Activated CD4-positive, alpha-beta memory T cell treated with anti-CD3 and anti-CD28 coated beads, Interleukin-2, amount 10 ng/mL, durations not matched to agents 7 days and 5 days (primary cell): ENCODE measurements at regions not wholly inside any gene's neighbourhood (a gene's known extent, or its start where the extent isn't known, plus 50 kb on each side); places are given as distances from the start of the nearest gene placed in this dataset.
"Not testable (repeated sequence)": the region's sequence is repeated elsewhere in the genome, so short reads cannot be mapped to it uniquely, and the experiment has no call there.

ENCODE experiments used
- CTCF ChIA-PET: fragments of 350-600 bp; sonication (Branson Sonifier 250); formaldehyde crosslinking; loops from one replicate; lab custom pipeline; 2021; ENCODE audit warnings: antibody characterized with exemption, inconsistent platforms; lab: Charles Lee
- POLR2A ChIA-PET: fragments of 350-600 bp; sonication (Branson Sonifier 250); formaldehyde crosslinking; loops from one replicate; lab custom pipeline; 2021; ENCODE audit warnings: antibody characterized with exemption; lab: Charles Lee
- DNase-seq: peaks from one replicate; pipeline ENCODE4 v3.0.0-alpha.2; 2020
- H3K27ac Mint-ChIP-seq: one replicate; pipeline ENCODE4 v1.8.0; 2021; ENCODE audit warnings: mild to moderate bottlenecking, mixed read lengths
- H3K27me3 Mint-ChIP-seq: one replicate; pipeline ENCODE4 v1.8.0; 2021; ENCODE audit warnings: mixed read lengths
- H3K36me3 Mint-ChIP-seq: one replicate; pipeline ENCODE4 v1.8.0; 2021; ENCODE audit warnings: low read depth, mixed read lengths
- H3K4me1 Mint-ChIP-seq: one replicate; pipeline ENCODE4 v1.8.0; 2021; ENCODE audit warnings: mixed read lengths
- H3K4me3 Mint-ChIP-seq: one replicate; pipeline ENCODE4 v1.8.0; 2021; ENCODE audit warnings: mild to moderate bottlenecking, mixed read lengths
- H3K9me3 Mint-ChIP-seq: one replicate; pipeline ENCODE4 v1.8.0; 2021; ENCODE audit warnings: mixed read lengths

DNA sequence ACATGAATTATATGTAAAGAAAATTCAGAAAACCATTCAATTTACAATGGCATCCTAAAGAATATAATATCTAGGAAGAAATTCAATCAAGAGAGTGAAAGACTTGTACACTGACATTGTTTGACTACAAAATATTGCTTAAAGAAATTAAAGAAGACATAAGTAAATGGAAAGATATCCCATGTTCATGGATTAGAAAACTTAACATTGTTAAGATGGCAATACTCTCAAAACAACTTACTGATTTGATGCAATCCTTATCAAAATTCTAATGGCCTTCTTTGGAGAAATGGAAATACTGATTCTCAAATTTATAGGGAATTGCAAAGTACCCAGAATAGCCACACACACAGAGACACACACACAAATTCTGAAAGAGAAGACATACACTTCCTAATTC, 298.3 kb upstream of the EXOC2 start:
- Mint-ChIP-seq H3K4me1 (no peaks in the 10 kb centered on the region), H3K27ac (no peak overlapping the region), H3K36me3 (no peaks in the 10 kb centered on the region), H3K9me3 (no peaks in the 10 kb centered on the region), H3K4me3 (no peak overlapping the region), H3K27me3 (peaks cover 13% of the 10 kb centered on the region)
- ChIA-PET POLR2A (no interaction called here), CTCF (no interaction called here)
- DNase-seq: no peak

DNA sequence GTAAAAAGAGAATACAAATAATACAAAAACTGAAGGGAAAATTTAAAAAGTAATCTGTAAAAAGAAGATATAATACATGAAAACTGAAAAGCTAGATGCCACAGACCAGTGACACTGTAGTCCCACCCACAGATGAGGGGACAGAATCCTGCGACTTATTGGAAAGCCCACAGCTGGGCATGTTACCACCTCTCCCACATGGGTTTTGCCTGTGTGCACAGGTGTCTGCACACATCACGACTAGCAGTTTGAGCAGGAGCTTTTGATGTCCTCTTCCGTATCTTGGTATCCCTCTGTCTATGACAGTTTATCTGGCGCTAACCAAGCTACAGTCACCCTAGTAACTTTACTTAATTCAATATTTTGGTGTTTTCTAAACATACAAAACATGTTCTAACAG, 291.1 kb upstream of the EXOC2 start:
- Mint-ChIP-seq H3K27me3 (peaks cover 10% of the 10 kb centered on the region), H3K9me3 (no peaks in the 10 kb centered on the region), H3K4me3 (no peak overlapping the region), H3K27ac (no peak overlapping the region), H3K36me3 (no peaks in the 10 kb centered on the region), H3K4me1 (no peaks in the 10 kb centered on the region)
- CTCF ChIA-PET: no interaction called here
- POLR2A ChIA-PET: no interaction called here
- DNase-seq: no peak

DNA sequence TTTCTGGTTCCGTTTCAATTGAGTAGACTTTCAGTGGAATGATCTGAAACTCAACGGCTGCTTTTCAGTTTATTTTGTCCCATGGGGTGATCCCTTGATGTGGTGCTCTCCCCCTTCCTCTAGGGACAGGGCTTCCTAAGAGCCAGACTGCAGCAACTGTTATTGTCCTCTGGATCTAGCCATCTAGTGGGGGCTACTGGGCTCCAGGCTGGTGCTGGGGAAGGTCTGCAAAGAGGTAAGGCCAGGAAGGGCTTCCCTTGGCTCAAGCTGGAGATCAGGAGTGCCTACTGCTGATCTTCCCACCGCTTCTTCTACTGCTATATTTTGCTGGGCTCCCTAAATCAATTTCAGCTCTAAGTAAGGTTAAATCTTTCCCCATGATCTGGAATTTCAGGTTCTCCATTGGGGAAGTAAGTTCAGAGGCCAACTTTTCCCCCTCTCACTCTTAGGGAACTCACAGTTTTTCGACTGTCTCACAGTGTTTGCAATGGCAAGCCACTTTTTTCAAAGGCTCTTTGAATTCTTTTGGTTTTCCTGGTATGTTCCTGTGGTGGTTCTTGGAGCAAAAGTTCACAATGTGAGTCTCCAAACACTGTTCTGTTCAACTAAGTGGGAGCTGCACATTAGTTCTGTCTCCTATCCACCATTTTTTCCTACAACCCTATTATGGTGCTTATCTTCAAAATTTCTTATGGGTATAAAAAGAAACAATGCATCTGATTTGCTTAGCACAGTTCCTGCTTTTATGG, 286.2 kb upstream of the EXOC2 start:
- no peak for DNase-seq
- H3K4me1 Mint-ChIP-seq: no peaks in the 10 kb centered on the region
- CTCF ChIA-PET: no interaction called here

DNA sequence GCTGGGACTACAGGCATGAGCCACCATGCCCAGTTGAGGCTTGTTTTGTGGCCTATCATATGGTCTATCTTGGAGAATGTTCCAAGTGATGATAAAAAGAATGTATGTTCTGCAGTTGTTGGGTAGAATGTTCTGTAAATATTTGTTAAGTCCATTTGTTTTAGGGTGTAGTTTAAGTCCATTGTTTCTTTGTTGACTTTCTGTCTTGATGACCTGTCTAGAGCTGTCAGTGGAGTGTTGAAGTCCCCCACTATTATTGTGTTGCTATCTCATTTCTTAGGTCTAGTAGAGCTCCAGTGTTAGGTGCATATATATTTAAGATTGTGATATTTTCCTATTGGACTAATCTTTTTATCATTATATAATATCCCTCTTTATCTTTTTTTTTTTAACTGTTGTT, 284.3 kb upstream of the EXOC2 start:
- POLR2A ChIA-PET, CTCF ChIA-PET, H3K4me3 Mint-ChIP-seq, H3K36me3 Mint-ChIP-seq, H3K27ac Mint-ChIP-seq, H3K9me3 Mint-ChIP-seq, DNase-seq, H3K4me1 Mint-ChIP-seq: not testable (repeated sequence)
- H3K27me3 Mint-ChIP-seq: peaks cover 17% of the 10 kb centered on the region

More for the DNA sequence above, 286.2 kb upstream of the EXOC2 start:
- no peak overlapping the region for H3K4me3 Mint-ChIP-seq
- H3K9me3 Mint-ChIP-seq: peaks cover 3% of the 10 kb centered on the region
- no peak overlapping the region for H3K27ac Mint-ChIP-seq
- H3K27me3 Mint-ChIP-seq: peaks cover 17% of the 10 kb centered on the region
- H3K36me3 Mint-ChIP-seq: no peaks in the 10 kb centered on the region
- POLR2A ChIA-PET: no interaction called here

DNA sequence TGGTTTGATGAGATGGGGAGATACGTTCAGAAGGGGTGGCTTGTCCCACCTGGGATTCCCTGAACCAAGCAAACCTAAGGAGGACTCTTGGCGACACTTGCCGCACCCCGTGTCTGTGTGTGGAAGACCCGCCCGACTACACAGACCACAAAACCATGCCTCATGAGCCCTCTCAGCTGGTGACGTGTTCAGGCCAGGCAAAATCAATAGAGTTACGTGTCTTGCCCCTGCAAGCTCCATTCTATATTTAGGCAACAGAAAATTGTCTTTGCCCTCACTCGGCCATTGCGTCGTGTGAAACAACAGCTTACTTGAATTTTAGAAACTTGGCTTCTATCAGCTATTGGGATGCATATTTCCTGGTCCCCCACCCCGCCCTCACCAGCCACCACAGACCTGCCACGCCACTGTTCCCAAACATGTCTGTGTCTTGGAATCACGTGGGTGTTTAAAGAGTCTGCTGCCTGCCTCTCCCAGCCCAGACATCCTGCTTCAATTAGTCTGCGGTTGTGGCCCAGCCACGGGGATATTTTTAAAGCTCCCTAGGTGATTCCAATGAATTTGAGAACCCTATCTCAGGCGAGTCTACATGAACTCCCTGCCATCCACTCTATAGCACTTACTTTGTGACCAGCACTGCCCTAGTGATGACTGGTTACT, 279.2 kb upstream of the EXOC2 start:
- no peak overlapping the region for H3K27ac Mint-ChIP-seq
- H3K27me3 Mint-ChIP-seq: peaks cover 6% of the 10 kb centered on the region
- no peaks in the 10 kb centered on the region for H3K4me1 Mint-ChIP-seq
- H3K4me3 Mint-ChIP-seq: no peak overlapping the region
- no peaks in the 10 kb centered on the region for H3K36me3 Mint-ChIP-seq
- ChIA-PET CTCF (no interaction called here), POLR2A (no interaction called here)
- peaks cover 3% of the 10 kb centered on the region for H3K9me3 Mint-ChIP-seq
- DNase-seq: no peak

DNA sequence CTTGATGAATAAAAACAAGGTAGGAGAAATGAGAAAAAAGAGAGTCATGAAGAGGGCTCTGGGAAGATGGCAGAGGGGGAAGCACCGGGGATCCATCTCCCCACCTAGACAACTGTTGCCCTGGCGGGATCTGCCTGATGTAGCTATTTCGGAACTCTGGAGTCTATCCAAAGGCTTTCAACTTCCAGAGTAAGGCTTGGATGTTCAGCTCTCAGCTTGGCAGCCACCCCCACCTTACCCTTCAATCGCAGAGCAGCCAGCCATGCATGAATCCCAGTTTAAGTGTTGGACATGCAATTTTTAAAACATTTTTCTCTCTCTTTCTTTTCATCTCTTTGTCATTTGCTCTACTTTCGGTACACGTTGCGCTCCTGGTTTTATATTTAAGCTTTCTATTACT, 275.9 kb upstream of the EXOC2 start:
- H3K36me3 Mint-ChIP-seq: no peaks in the 10 kb centered on the region
- H3K27ac Mint-ChIP-seq: no peak overlapping the region
- no peaks in the 10 kb centered on the region for H3K9me3 Mint-ChIP-seq
- H3K4me3 Mint-ChIP-seq: no peak overlapping the region
- CTCF ChIA-PET: no interaction called here
- H3K4me1 Mint-ChIP-seq: no peaks in the 10 kb centered on the region
- peaks cover 7% of the 10 kb centered on the region for H3K27me3 Mint-ChIP-seq
- POLR2A ChIA-PET: no interaction called here
- DNase-seq: no peak

DNA sequence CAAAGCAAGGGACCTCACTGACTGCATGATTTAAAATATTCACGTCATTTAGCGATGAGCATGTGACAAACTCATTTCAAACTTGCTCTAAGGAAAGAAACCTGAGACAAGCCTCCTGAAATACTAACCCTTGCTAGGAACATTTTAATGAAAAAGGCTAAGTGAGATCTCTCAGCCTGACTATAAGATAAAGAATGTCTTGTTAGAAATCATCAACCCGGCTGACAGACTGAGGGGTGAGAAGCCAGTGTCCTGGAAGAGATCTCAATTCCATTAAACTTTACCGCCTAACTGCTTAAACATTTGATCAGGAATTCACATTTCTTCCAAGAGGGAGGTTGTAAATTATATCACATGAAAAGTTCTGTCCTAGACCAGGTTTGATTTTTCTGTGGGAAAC, 274.8 kb upstream of the EXOC2 start:
- Mint-ChIP-seq H3K27me3 (peaks cover 12% of the 10 kb centered on the region), H3K36me3 (no peaks in the 10 kb centered on the region), H3K27ac (no peak overlapping the region), H3K4me1 (no peaks in the 10 kb centered on the region), H3K9me3 (no peaks in the 10 kb centered on the region), H3K4me3 (no peak overlapping the region)
- ChIA-PET CTCF (no interaction called here), POLR2A (no interaction called here)
- no peak for DNase-seq

DNA sequence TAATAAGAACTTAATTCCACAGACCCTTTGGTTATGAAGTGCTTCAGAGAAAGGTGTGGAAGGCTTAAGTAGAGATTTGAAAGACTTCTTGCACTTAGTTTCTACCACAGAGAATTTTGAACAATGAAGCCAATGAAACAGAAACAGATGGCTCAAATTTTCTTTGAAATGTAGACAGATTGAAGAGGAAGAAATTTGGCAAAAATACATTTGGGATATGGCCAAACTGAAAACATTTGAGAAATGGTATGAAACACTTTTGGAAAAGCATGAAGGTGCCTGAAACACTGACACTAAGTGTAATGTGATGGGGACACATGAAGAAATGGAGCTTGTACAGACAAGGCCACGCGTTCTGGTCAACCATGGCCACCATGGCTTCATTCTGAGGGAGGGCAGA, 272.4 kb upstream of the EXOC2 start:
- DNase-seq: no peak
- CTCF ChIA-PET: no interaction called here
- Mint-ChIP-seq H3K27me3 (peaks cover 18% of the 10 kb centered on the region), H3K36me3 (no peaks in the 10 kb centered on the region), H3K4me1 (no peaks in the 10 kb centered on the region), H3K4me3 (no peak overlapping the region), H3K9me3 (no peaks in the 10 kb centered on the region), H3K27ac (no peak overlapping the region)
- POLR2A ChIA-PET: no interaction called here

DNA sequence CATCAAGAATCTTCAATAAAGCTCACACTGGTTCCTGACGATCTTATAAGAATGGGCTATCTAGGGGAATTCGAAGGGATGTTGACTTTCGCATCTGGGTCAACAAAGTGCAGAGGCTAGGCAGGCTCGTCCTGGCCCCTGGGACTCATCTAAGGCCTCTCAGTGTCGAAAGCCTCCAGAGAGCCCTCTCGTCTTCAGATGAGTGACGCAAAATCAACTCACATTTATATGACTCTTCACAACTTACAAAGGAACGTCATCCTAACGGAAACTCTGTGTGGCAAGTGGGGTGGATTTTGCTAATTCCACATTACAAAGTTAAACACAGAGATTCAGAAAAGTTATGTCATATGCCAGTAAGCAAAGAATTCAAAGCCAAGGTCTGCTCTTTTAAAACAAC, 270.5 kb upstream of the EXOC2 start:
- POLR2A ChIA-PET: no interaction called here
- CTCF ChIA-PET: no interaction called here
- peaks cover 20% of the 10 kb centered on the region for H3K27me3 Mint-ChIP-seq
- H3K36me3 Mint-ChIP-seq: no peaks in the 10 kb centered on the region
- no peaks in the 10 kb centered on the region for H3K4me1 Mint-ChIP-seq
- no peak overlapping the region for H3K4me3 Mint-ChIP-seq
- H3K27ac Mint-ChIP-seq: no peak overlapping the region
- no peak for DNase-seq
- H3K9me3 Mint-ChIP-seq: no peaks in the 10 kb centered on the region

DNA sequence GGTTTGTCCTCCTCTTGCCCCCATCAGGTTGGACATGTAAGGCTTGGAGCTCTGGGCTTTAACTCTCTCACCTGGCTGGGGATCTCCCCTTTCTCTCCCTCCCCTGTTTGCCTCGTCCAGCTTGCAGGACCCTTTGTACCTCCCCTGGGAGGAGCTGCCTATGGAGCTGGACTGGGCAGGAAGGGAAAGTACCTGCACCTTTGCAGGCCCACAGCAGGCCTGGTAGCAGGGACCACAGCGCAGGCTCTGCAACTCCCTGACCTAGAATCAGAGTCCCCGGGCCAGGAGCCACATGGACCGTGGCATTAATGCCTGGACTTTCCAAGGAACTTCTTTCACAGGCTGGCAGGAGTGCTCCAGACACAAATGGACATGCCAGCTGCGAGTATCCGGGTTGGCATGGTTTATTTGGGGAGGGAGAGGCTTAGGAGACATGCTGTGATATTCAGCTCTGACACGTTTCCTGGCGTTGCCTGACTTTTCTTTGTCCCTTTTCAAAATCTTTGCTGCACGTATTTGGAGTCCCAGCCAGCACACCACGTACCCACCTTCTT, 268.5 kb upstream of the EXOC2 start:
- Mint-ChIP-seq H3K27ac (no peak overlapping the region), H3K36me3 (no peaks in the 10 kb centered on the region), H3K27me3 (peaks cover 24% of the 10 kb centered on the region), H3K9me3 (no peaks in the 10 kb centered on the region), H3K4me3 (no peak overlapping the region), H3K4me1 (no peaks in the 10 kb centered on the region)
- DNase-seq: no peak
- ChIA-PET POLR2A (no interaction called here), CTCF (no interaction called here)

DNA sequence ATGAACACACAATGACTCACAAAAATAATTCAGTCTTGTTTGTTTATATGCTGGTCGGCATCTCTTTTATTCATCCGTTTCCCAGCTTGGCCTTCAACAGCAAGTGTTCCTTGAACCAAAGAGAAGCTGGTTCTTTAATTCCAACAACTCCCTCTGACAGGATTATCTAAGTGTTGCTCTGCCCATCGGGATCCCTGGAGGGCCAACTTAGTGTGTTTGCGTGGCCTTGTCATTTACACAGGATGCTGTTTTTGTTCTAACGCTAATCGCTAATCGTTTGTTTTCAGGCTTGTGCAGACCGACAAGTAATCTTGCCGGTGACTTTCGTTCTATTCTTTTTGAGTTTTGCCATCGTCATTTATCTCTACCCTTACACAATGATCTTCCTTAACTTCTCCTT, 267.4 kb upstream of the EXOC2 start:
- ChIA-PET POLR2A (no interaction called here), CTCF (no interaction called here)
- Mint-ChIP-seq H3K4me1 (no peaks in the 10 kb centered on the region), H3K4me3 (no peak overlapping the region), H3K27me3 (peaks cover 18% of the 10 kb centered on the region), H3K36me3 (no peaks in the 10 kb centered on the region), H3K9me3 (no peaks in the 10 kb centered on the region), H3K27ac (no peak overlapping the region)
- no peak for DNase-seq

DNA sequence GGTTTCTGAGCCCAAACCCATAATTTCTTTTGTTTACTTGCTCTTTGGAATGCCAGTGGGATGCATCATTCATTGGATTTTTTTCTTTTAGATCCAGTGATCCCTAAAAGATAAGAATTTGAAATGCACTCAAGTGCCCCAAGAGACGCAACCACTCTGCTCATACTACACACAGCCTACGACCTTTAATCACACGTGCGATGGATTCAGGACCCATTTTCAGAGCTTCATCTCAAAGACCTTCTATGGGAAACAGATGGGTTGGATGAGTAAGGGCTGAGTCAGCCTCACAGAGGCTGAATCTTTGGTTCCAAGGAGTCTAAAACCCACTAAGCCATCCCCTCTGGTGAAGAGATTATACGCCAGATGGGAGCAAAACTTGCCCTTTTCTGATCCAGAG, 265.5 kb upstream of the EXOC2 start:
- H3K4me1 Mint-ChIP-seq: no peaks in the 10 kb centered on the region
- CTCF ChIA-PET: no interaction called here

DNA sequence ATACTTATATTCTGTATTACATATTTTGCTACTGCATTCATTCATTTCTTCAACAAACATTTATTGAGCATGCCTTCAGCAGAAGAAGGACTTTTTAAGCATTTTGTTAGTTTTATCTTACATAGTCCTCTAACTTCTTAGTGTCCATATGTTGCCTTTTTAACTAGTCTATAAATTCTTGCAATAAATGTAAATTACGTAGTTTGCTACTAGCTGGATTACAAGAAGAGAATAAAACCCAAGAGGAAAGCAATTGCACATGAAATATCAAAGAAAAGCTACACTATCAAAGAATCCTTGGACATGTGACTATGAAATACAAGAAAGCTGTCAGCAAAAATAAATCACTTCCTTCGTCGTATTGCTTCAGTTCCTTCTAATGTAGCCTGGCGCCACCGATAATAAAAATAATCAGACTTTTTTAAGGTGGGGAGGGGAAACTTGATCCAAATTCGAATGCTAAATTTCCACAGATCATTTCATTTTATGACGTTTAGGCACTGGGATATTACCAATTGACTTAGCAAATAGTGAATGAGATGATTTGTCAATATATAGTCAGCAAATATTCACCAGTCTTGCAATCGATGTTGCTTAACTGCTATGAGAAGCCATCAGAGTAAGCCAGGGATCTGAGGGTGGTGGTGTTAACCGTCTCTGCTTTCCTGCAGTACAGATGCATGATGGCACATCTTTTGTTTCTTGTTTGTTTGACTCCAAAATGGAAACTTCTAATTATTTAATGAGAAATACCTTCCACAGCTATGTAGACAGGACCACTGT, 258.7 kb upstream of the EXOC2 start:
- H3K4me1 Mint-ChIP-seq: no peaks in the 10 kb centered on the region
- H3K27ac Mint-ChIP-seq: no peak overlapping the region
- no peaks in the 10 kb centered on the region for H3K9me3 Mint-ChIP-seq
- H3K36me3 Mint-ChIP-seq: no peaks in the 10 kb centered on the region
- CTCF ChIA-PET: no interaction called here
- no peak for DNase-seq
- no peak overlapping the region for H3K4me3 Mint-ChIP-seq
- H3K27me3 Mint-ChIP-seq: peaks cover 19% of the 10 kb centered on the region
- POLR2A ChIA-PET: no interaction called here

More for the DNA sequence above, 265.5 kb upstream of the EXOC2 start:
- Mint-ChIP-seq H3K27me3 (peaks cover 22% of the 10 kb centered on the region), H3K36me3 (no peaks in the 10 kb centered on the region), H3K27ac (no peak overlapping the region), H3K9me3 (no peaks in the 10 kb centered on the region), H3K4me3 (no peak overlapping the region)
- POLR2A ChIA-PET: no interaction called here
- no peak for DNase-seq
